IPS DF 6.9 (cell line): ENCODE measurements at regions not wholly inside any gene's neighbourhood (a gene's known extent, or its start where the extent isn't known, plus 50 kb on each side); places are given as distances from the start of the nearest gene placed in this dataset.

ENCODE experiments used
- DNase-seq: peaks from one replicate; pipeline ENCODE4 v3.0.0-alpha.2; 2013; ENCODE audit warnings: low read depth, low spot score
- H3K27ac ChIP-seq: one replicate; pipeline ENCODE4 v1.5.1; 2013; ENCODE audit warnings: low read length, control low read depth
- H3K27me3 ChIP-seq: 2 replicates; pipeline ENCODE4 v1.6.1; 2013; ENCODE audit warnings: mild to moderate bottlenecking, low read length; ENCODE audit not compliant: control insufficient read depth, insufficient read depth
- H3K36me3 ChIP-seq: 2 replicates; pipeline ENCODE4 v1.6.1; 2013; ENCODE audit warnings: low read length; ENCODE audit not compliant: control insufficient read depth, insufficient read depth
- H3K4me1 ChIP-seq: 2 replicates; pipeline ENCODE4 v1.6.1; 2013; ENCODE audit warnings: low read length; ENCODE audit not compliant: control insufficient read depth, insufficient read depth
- H3K4me3 ChIP-seq: 2 replicates; pipeline ENCODE4 v1.5.1; 2013; ENCODE audit warnings: mild to moderate bottlenecking, low read length
- H3K9me3 ChIP-seq: 2 replicates; pipeline ENCODE4 v1.6.1; 2013; ENCODE audit warnings: low read length, inconsistent platforms; ENCODE audit not compliant: control insufficient read depth, insufficient read depth
- WGBS: extraction: QIAGEN DNeasy Blood & Tissue Kit; methylation state at CpG from one replicate; pipeline ENCODE4 v1.1.7; 2013; ENCODE audit warnings: mixed read lengths, missing lambda C conversion rate; ENCODE audit not compliant: insufficient read length, insufficient coverage; 5-methylcytosine and 5-hydroxymethylcytosine counted together

- no peak overlapping the region for H3K27ac ChIP-seq
- no CpG with 5 or more reads among the region's 2 CpGs for WGBS
- H3K4me1 ChIP-seq = no peaks in the 10 kb centered on the region
- no peak overlapping the region for H3K4me3 ChIP-seq
- H3K36me3 ChIP-seq = no peaks in the 10 kb centered on the region
- no peaks in the 10 kb centered on the region for H3K27me3 ChIP-seq
- DNase-seq = no peak
- no peaks in the 10 kb centered on the region for H3K9me3 ChIP-seq
Measured at GRCh38 chr21:16007943-16008342, 278.2 kb downstream of the USP25 start.

GRCh38 chr21:16011719-16012118, 281.9 kb downstream of the USP25 start:
- no CpG with 5 or more reads among the region's 4 CpGs for WGBS

GRCh38 chr21:16013570-16013969, 283.8 kb downstream of the USP25 start:
- H3K36me3 ChIP-seq = no peaks in the 10 kb centered on the region
- no peak for DNase-seq
- WGBS = no CpG with 5 or more reads among the region's 2 CpGs
- no peaks in the 10 kb centered on the region for H3K27me3 ChIP-seq
- no peak overlapping the region for H3K27ac ChIP-seq
- no peaks in the 10 kb centered on the region for H3K9me3 ChIP-seq
- no peak overlapping the region for H3K4me3 ChIP-seq
- no peaks in the 10 kb centered on the region for H3K4me1 ChIP-seq

More at GRCh38 chr21:16011719-16012118, 281.9 kb downstream of the USP25 start:
- Histone ChIP-seq H3K27ac (no peak overlapping the region), H3K27me3 (no peaks in the 10 kb centered on the region), H3K9me3 (no peaks in the 10 kb centered on the region), H3K4me1 (no peaks in the 10 kb centered on the region), H3K36me3 (no peaks in the 10 kb centered on the region), H3K4me3 (no peak overlapping the region)
- DNase-seq = no peak

GRCh38 chr21:16020878-16021277, 291.1 kb downstream of the USP25 start:
- no peaks in the 10 kb centered on the region for H3K27me3 ChIP-seq
- H3K4me3 ChIP-seq = no peak overlapping the region
- DNase-seq = no peak
- WGBS = no CpG with 5 or more reads among the region's 2 CpGs
- H3K9me3 ChIP-seq = no peaks in the 10 kb centered on the region
- H3K36me3 ChIP-seq = no peaks in the 10 kb centered on the region
- no peaks in the 10 kb centered on the region for H3K4me1 ChIP-seq
- no peak overlapping the region for H3K27ac ChIP-seq

- no peak overlapping the region for H3K4me3 ChIP-seq
- no peaks in the 10 kb centered on the region for H3K4me1 ChIP-seq
- H3K27ac ChIP-seq = no peak overlapping the region
- no peak for DNase-seq
- no peaks in the 10 kb centered on the region for H3K9me3 ChIP-seq
- no peaks in the 10 kb centered on the region for H3K27me3 ChIP-seq
- WGBS = no CpG with 5 or more reads among the region's 4 CpGs
- no peaks in the 10 kb centered on the region for H3K36me3 ChIP-seq
Measured at GRCh38 chr21:16022116-16022515, 292.3 kb downstream of the USP25 start.

GRCh38 chr21:16022921-16023320, 293.1 kb downstream of the USP25 start:
- H3K9me3 ChIP-seq = no peaks in the 10 kb centered on the region
- no peaks in the 10 kb centered on the region for H3K4me1 ChIP-seq
- no peak overlapping the region for H3K4me3 ChIP-seq
- WGBS = no CpG with 5 or more reads among the region's 3 CpGs
- H3K27me3 ChIP-seq = no peaks in the 10 kb centered on the region
- DNase-seq = no peak
- no peak overlapping the region for H3K27ac ChIP-seq
- H3K36me3 ChIP-seq = no peaks in the 10 kb centered on the region

GRCh38 chr21:16028142-16028541, 298.4 kb downstream of the USP25 start:
- H3K27ac ChIP-seq = no peak overlapping the region
- no peaks in the 10 kb centered on the region for H3K9me3 ChIP-seq
- H3K27me3 ChIP-seq = no peaks in the 10 kb centered on the region
- H3K4me3 ChIP-seq = no peak overlapping the region
- no peaks in the 10 kb centered on the region for H3K36me3 ChIP-seq
- WGBS = no CpG with 5 or more reads among the region's 2 CpGs
- no peaks in the 10 kb centered on the region for H3K4me1 ChIP-seq
- no peak for DNase-seq

- no peak overlapping the region for H3K27ac ChIP-seq
- WGBS = no CpG with 5 or more reads among the region's 2 CpGs
Measured at GRCh38 chr21:16028941-16029464, 299.2 kb downstream of the USP25 start.

GRCh38 chr21:16033193-16033592, 303.4 kb downstream of the USP25 start:
- Histone ChIP-seq H3K4me3 (no peak overlapping the region), H3K9me3 (no peaks in the 10 kb centered on the region), H3K27me3 (no peaks in the 10 kb centered on the region), H3K36me3 (no peaks in the 10 kb centered on the region), H3K4me1 (no peaks in the 10 kb centered on the region), H3K27ac (no peak overlapping the region)
- no peak for DNase-seq
- no CpG with 5 or more reads among the region's 4 CpGs for WGBS

More at GRCh38 chr21:16028941-16029464, 299.2 kb downstream of the USP25 start:
- H3K4me3 ChIP-seq = no peak overlapping the region
- no peaks in the 10 kb centered on the region for H3K9me3 ChIP-seq
- H3K36me3 ChIP-seq = no peaks in the 10 kb centered on the region
- H3K4me1 ChIP-seq = no peaks in the 10 kb centered on the region
- no peak for DNase-seq
- no peaks in the 10 kb centered on the region for H3K27me3 ChIP-seq

- DNase-seq = no peak
- H3K4me3 ChIP-seq = no peak overlapping the region
- H3K4me1 ChIP-seq = no peaks in the 10 kb centered on the region
- H3K36me3 ChIP-seq = no peaks in the 10 kb centered on the region
- no peaks in the 10 kb centered on the region for H3K9me3 ChIP-seq
- WGBS = no CpG with 5 or more reads among the region's 1 CpG
- no peak overlapping the region for H3K27ac ChIP-seq
- no peaks in the 10 kb centered on the region for H3K27me3 ChIP-seq
Measured at GRCh38 chr21:16034446-16035190, 304.8 kb downstream of the USP25 start.
